ENCODE measurements at regions not wholly inside any gene's neighbourhood (a gene's known extent, or its start where the extent isn't known, plus 50 kb on each side); places are given as distances from the start of the nearest gene placed in this dataset.
"Not testable (repeated sequence)": the region's sequence is repeated elsewhere in the genome, so short reads cannot be mapped to it uniquely, and the experiment has no call there.

DNA sequence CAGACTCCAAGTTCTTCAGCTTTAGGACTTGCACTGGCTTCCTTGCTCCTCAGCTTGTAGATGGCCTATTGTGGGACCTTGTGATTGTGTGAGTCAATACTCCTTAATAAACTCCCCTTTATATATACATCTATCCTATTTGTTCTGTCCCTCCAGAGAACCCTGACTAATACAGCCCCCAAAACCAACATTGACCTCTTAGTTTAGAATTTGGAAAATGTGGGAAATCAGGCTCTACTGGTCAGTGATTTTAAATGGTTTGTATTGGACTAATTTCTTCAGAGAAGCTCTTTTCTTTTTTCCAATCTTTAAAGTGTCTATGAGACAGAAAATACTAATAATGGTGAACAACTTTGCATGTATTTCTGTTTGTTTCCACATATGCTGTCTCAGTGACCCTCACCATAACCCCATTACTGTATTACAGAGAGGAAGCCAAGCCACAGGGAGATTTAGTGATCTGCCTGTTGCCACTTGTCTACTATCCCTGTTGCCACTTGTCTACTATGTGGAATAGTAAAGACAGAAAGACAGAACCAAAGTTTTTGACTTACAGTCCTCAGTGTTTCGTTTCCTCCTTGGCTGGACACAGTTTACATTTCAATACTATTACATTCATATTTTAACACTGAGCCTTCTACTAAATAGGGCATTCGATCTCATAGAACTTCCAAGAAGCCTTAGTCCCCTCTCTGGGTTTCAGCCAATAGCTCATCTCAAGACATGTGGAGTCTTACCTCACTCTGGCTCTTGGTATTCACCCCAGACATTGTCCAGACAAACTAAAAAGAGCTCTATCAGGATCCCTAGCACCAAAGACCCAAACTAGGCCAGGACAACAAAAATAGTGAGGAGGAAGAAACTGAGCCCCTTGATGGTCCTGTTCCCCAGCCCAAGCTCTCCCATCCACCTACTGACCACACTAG is 121.0 kb downstream of the AKR1D1 start:
- ChIA-PET CTCF (no interaction called here), POLR2A (no interaction called here)
- no peaks in the 10 kb centered on the region for H3K4me1 Mint-ChIP-seq (ENCODE audit: low read depth)

DNA sequence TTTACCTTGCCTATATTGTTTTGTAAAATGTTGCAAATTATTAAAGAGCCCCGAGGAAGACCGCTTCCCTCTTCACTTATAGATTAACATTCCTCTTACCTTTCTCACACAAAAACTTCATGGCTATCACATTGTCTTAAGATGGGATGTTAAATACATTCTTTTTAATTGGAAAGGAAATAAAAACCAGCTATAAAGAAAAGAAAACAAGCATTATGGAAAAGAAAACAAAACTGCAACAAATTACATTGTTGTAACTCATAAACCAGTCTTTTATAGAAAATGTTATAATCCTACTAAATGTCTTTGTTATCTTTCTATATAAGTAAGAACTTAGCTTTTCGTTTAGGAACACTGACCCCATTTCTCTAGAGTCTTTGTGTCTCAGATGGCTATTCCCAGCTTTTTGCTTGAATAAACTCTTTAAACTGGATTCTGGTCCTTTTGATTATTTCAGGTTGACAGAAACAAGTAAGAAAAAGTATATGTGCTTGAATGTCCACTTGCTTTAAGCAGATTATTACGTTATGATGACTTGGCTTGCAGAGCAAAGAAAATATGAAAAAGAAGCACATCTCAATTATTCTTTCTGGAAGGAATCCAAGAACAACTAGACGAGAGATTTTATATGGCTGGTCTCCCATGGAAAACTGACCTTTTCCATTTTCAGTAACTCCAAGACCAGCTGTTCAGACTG is 128.2 kb downstream of the AKR1D1 start:
- ChIA-PET POLR2A (no interaction called here), CTCF (no interaction called here)
- Mint-ChIP-seq H3K36me3 (no peaks in the 10 kb centered on the region), H3K27me3 (peaks cover 7% of the 10 kb centered on the region), H3K27ac (no peak overlapping the region), H3K4me3 (no peak overlapping the region), H3K4me1 (ENCODE audit: low read depth) (no peaks in the 10 kb centered on the region), H3K9me3 (no peaks in the 10 kb centered on the region)
- no peak for DNase-seq
- intact Hi-C loops (cut with micrococcal nuclease) = no loop called here

More for the DNA sequence above, 121.0 kb downstream of the AKR1D1 start:
- H3K36me3 Mint-ChIP-seq = no peaks in the 10 kb centered on the region
- peaks cover 9% of the 10 kb centered on the region for H3K27me3 Mint-ChIP-seq
- DNase-seq = no peak
- no peak overlapping the region for H3K4me3 Mint-ChIP-seq
- intact Hi-C loops (cut with micrococcal nuclease) = no loop called here
- H3K27ac Mint-ChIP-seq = no peak overlapping the region
- no peaks in the 10 kb centered on the region for H3K9me3 Mint-ChIP-seq

DNA sequence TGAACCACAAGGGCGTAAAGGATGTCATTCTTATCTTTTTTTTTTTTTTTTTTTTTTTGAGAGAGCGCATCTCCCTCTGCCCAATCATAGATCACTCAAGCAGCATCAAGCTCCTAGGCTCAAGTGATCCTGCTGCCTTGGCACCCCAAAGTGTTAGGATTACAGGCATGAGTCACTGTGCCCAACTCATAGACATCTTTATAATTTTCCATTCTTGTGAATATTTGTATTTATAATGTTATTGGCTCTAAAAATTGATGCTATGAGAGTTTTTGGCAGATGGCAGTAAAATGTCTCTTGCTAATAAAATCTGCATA is 128.7 kb downstream of the AKR1D1 start:
- intact Hi-C loops (cut with micrococcal nuclease) = no loop called here
- Mint-ChIP-seq H3K4me1 (ENCODE audit: low read depth) (no peaks in the 10 kb centered on the region), H3K36me3 (no peaks in the 10 kb centered on the region), H3K27me3 (peaks cover 7% of the 10 kb centered on the region), H3K4me3 (no peak overlapping the region), H3K27ac (no peak overlapping the region), H3K9me3 (no peaks in the 10 kb centered on the region)
- ChIA-PET CTCF (no interaction called here), POLR2A (no interaction called here)
- no peak for DNase-seq

DNA sequence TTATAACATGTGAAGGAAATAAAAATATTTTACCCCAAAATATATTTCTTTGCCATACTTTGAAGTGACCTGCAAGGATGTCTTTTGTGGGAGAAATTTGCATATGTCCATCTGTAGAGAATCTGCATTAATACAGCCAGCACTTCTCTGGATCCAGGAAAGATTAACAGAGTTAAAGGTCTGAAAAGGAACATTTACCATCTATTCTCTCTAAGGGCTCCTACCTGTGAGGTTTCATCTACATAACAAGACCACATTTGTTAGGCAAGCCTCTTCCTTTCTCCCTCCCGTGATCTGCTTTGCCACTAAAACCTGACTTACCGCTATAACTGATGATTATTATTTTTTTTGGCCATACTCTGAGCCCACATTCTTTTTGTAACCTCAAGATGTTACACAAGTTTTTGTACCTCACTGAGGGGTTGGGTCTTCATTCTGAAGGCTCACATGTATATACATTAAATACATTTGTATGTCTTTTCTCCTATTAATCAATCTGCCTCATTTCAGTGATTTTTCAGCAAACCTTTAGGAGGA is 129.4 kb downstream of the AKR1D1 start:
- intact Hi-C loops (cut with micrococcal nuclease) = no loop called here
- Mint-ChIP-seq H3K36me3 (no peaks in the 10 kb centered on the region), H3K4me1 (ENCODE audit: low read depth) (no peaks in the 10 kb centered on the region), H3K9me3 (no peaks in the 10 kb centered on the region), H3K27me3 (peaks cover 5% of the 10 kb centered on the region), H3K27ac (no peak overlapping the region), H3K4me3 (no peak overlapping the region)
- ChIA-PET POLR2A (no interaction called here), CTCF (no interaction called here)
- DNase-seq = no peak

DNA sequence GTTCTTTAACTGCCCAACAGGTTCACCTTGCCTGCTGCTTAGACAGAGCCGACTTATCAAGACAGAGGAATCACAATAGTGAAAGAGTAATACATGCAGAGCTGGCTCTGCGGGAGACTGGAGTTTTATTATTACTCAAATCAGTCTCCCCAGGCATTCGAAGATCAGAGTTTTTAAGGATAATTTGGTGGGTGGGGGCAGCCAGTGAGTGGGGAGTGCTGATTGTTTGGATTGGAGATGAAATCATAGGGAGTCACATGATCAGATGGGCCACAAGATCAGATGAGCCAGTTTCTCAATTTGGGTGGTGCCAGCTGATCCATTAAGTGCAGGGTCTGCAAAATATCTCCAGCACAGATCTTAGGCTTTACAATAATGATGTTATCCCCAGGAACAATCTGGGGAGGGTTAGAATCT is 131.3 kb downstream of the AKR1D1 start:
- POLR2A ChIA-PET = no interaction called here
- no peak overlapping the region for H3K27ac Mint-ChIP-seq
- H3K4me3 Mint-ChIP-seq = no peak overlapping the region
- no peaks in the 10 kb centered on the region for H3K9me3 Mint-ChIP-seq
- peaks cover 5% of the 10 kb centered on the region for H3K27me3 Mint-ChIP-seq
- no peak for DNase-seq
- intact Hi-C loops (cut with micrococcal nuclease) = no loop called here
- no peaks in the 10 kb centered on the region for H3K36me3 Mint-ChIP-seq
- CTCF ChIA-PET = interaction anchor here (1.3 kb wide), 1 partner anchor 46 kb away, joined by 3 read pairs; no protein-coding TSS in a partner anchor
- H3K4me1 Mint-ChIP-seq (ENCODE audit: low read depth) = no peaks in the 10 kb centered on the region

DNA sequence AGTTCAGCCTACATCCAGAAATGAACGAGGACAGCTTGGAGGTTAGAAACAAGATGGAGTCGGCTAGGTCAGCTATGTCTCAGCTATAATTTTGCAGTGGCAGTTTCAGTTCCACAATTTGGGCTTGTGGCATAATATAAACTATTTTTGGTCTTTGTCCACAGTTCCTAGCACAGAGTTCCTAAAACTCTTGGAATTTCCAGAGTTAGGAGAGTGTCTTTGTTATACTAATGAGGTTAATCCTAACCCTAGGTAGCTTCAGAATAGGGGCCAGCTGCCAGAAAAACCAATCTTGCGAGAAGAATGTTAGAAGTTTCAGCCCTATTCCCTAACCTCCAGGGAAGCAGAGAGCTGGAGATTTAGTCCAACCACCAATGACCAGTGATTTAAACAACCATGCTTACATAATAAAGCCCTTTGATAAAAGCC is 131.9 kb downstream of the AKR1D1 start:
- Mint-ChIP-seq H3K4me3 (no peak overlapping the region), H3K9me3 (no peaks in the 10 kb centered on the region), H3K36me3 (no peaks in the 10 kb centered on the region), H3K27me3 (peaks cover 5% of the 10 kb centered on the region), H3K4me1 (ENCODE audit: low read depth) (no peaks in the 10 kb centered on the region), H3K27ac (no peak overlapping the region)
- DNase-seq = no peak
- ChIA-PET POLR2A (no interaction called here), CTCF (interaction anchor here (1.3 kb wide), 1 partner anchor 47 kb away, joined by 3 read pairs; no protein-coding TSS in a partner anchor)
- intact Hi-C loops (cut with micrococcal nuclease) = no loop called here

DNA sequence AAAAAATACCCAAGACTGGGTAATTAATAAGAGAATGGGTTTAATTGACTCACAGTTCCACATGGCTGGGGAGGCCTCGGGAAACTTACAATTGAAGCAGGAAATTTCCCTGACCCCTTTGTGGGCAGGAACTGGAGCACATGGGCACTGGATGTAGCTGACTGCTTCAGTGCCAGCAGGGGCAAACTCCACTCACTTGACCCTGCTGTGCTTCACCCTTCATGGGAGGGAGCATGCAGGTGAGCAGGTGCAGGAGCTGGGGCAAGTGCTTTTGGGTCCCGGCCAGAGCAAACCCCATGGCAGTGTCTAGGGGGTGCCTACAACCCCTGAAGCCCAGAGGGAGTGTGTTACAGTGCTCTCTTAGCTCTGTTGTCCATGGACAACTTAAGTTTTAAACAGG is 132.6 kb downstream of the AKR1D1 start:
- no peak for DNase-seq
- no peaks in the 10 kb centered on the region for H3K36me3 Mint-ChIP-seq
- POLR2A ChIA-PET = interaction anchor here (0.6 kb wide), 1 partner anchor 15 kb away, joined by 3 read pairs; no protein-coding TSS in a partner anchor
- no peaks in the 10 kb centered on the region for H3K4me1 Mint-ChIP-seq (ENCODE audit: low read depth)
- H3K27me3 Mint-ChIP-seq = peaks cover 4% of the 10 kb centered on the region
- no peak overlapping the region for H3K27ac Mint-ChIP-seq
- H3K9me3 Mint-ChIP-seq = no peaks in the 10 kb centered on the region
- intact Hi-C loops (cut with micrococcal nuclease) = no loop called here
- CTCF ChIA-PET = interaction anchor here (1.3 kb wide), 1 partner anchor 47 kb away, joined by 3 read pairs; no protein-coding TSS in a partner anchor
- H3K4me3 Mint-ChIP-seq = no peak overlapping the region

DNA sequence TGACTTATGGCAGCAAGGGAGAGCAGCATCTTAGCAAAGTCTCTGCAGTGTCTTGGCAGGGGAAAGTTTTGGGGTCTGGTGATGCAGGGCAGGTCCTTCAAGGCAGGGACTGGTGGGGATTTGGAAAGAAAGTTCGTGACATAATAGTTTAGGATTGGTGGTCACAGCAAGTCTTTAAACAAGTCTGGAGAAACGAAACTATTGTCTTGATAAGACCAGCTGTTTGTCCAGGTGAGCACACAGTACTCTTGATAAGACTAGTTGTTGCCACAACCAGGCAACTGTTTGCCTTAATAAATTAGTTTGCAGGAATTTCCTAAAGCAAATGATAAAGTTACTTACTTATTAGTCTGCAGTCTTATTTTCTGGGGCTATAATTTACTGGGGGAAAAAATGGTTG is 136.1 kb downstream of the AKR1D1 start:
- peaks cover 3% of the 10 kb centered on the region for H3K27me3 Mint-ChIP-seq
- no peak for DNase-seq

DNA sequence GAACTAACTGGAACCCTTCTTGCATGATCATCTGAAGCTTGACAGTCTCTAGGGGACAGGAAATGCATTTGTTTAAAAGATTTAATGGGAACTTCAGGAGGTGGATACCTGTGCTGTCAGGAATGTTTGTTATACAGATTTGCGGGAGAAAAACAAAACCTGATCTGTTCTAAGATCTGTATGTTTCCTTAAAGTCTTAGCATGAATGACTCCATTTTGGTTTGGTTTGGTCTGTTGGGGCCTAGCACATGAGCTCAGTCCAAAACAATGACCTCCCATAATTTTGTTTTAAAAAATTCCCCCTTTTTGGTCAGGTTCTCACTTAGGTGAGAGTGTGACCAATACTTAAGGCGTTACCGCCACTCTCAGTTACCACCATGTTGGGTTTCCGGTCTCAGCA is 138.7 kb downstream of the AKR1D1 start:
- intact Hi-C loops (cut with micrococcal nuclease) = no loop called here
- H3K36me3 Mint-ChIP-seq = no peaks in the 10 kb centered on the region
- ChIA-PET POLR2A (no interaction called here), CTCF (no interaction called here)
- H3K27me3 Mint-ChIP-seq = peaks cover 1% of the 10 kb centered on the region
- H3K4me3 Mint-ChIP-seq = no peak overlapping the region
- H3K9me3 Mint-ChIP-seq = peaks cover 3% of the 10 kb centered on the region
- no peak for DNase-seq
- no peaks in the 10 kb centered on the region for H3K4me1 Mint-ChIP-seq (ENCODE audit: low read depth)
- H3K27ac Mint-ChIP-seq = no peak overlapping the region

More for the DNA sequence above, 136.1 kb downstream of the AKR1D1 start:
- ChIA-PET CTCF (no interaction called here), POLR2A (no interaction called here)
- intact Hi-C loops (cut with micrococcal nuclease) = no loop called here
- Mint-ChIP-seq H3K36me3 (no peaks in the 10 kb centered on the region), H3K27ac (no peak overlapping the region), H3K4me1 (ENCODE audit: low read depth) (no peaks in the 10 kb centered on the region), H3K4me3 (no peak overlapping the region), H3K9me3 (no peaks in the 10 kb centered on the region)

DNA sequence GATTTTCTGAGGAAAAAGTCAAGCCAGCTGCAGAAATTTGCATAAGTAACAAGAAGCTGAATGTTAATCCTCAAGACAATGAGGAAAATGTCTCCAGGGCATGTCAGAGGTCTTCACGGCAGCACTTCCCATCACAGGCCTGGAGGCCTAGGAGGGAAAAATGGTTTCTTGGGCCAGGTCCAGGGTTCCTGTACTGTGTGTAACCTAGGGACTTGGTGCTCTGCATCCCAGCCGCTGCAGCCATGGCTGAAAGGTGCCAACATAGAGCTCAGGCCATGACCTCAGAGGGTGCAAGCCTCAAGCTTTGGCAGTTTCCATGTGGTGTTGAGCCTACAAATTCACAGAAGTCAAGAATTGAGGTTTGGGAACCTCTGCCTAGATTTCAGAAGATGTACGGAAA is 144.1 kb downstream of the AKR1D1 start:
- DNase-seq; H3K4me1 Mint-ChIP-seq (ENCODE audit: low read depth); CTCF ChIA-PET; H3K27ac Mint-ChIP-seq; POLR2A ChIA-PET; H3K36me3 Mint-ChIP-seq; H3K27me3 Mint-ChIP-seq; H3K4me3 Mint-ChIP-seq; intact Hi-C loops (cut with micrococcal nuclease): not testable (repeated sequence)
- peaks cover 18% of the 10 kb centered on the region for H3K9me3 Mint-ChIP-seq

DNA sequence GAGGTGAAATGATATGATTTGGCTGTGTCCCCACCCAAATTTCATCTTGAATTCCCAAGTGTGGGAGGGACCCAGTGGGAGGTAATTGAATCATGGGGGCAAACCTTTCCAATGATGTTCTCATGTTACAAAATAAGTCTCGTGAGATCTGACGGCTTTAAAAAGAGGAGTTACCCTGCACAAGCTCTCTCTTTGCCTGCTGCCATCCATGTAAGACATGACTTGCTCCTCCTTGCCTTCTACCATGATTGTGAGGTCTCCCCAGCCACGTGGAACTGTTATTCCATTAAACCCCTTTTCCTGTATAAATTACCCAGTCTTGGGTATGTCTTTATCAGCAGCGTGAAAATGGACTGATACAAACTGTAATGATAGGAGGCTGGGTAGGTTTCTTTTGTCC is 145.1 kb downstream of the AKR1D1 start:
- H3K4me1 Mint-ChIP-seq (ENCODE audit: low read depth); H3K4me3 Mint-ChIP-seq; POLR2A ChIA-PET; H3K36me3 Mint-ChIP-seq; H3K27ac Mint-ChIP-seq; H3K27me3 Mint-ChIP-seq; CTCF ChIA-PET; intact Hi-C loops (cut with micrococcal nuclease); DNase-seq: not testable (repeated sequence)
- peaks cover 18% of the 10 kb centered on the region for H3K9me3 Mint-ChIP-seq

DNA sequence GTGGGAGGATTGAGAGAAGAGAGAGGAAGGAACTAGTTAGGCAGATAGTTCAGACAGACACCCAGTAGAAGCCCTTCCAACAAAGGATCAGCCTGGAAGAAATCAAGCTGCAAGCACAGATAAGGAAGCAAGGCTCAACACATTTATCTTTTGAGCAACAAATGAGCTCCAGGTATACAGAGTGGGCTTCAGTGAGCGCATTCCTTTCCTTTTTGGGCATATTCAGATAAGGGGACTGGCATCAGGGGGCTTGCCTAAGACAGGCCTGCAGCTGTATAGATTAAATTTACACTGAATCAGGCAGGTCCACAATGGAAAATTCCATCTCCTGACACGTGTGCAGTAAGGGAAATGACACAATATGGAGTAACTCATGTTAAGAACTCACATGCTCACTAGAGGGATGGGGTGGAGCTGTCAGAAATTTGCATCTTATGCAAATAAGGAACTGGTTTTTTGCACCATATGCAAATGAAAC is 147.2 kb downstream of the AKR1D1 start:
- ChIA-PET POLR2A (no interaction called here), CTCF (no interaction called here)
- no peak for DNase-seq
- Mint-ChIP-seq H3K9me3 (peaks cover 18% of the 10 kb centered on the region), H3K27ac (no peak overlapping the region), H3K36me3 (no peaks in the 10 kb centered on the region), H3K4me1 (ENCODE audit: low read depth) (no peaks in the 10 kb centered on the region), H3K27me3 (peaks cover 4% of the 10 kb centered on the region), H3K4me3 (no peak overlapping the region)
- intact Hi-C loops (cut with micrococcal nuclease) = no loop called here
